Peyer's patch (tissue), 4 donors: ENCODE measurements at regions not wholly inside any gene's neighbourhood (a gene's known extent, or its start where the extent isn't known, plus 50 kb on each side); places are given as distances from the start of the nearest gene placed in this dataset.
A peak's percentile ranks its signal among the peaks of the same experiment; 100 is the strongest.

ENCODE experiments used
- POLR2A ChIP-seq, 2 donors: fragments of 450-650 bp; IDR thresholded peaks; one replicate each; pipeline ENCODE4 v1.5.1; 2017; ENCODE audit warnings: antibody characterized with exemption in 2 of 2, mild to moderate bottlenecking in 2 of 2, moderate library complexity in 2 of 2
- TF ChIP-seq, protein P1 (sequence below), 6 experiments: fragments of 450-650 bp in 4 of 6; fragments of 200-600 bp in 2 of 6; sonication (generic) in 1 of 6; IDR thresholded peaks; one replicate each; pipeline ENCODE4 v1.5.1; 2017 to 2019; ENCODE audit warnings: antibody characterized with exemption in 6 of 6, mild to moderate bottlenecking in 3 of 6, moderate library complexity in 1 of 6

DNA sequence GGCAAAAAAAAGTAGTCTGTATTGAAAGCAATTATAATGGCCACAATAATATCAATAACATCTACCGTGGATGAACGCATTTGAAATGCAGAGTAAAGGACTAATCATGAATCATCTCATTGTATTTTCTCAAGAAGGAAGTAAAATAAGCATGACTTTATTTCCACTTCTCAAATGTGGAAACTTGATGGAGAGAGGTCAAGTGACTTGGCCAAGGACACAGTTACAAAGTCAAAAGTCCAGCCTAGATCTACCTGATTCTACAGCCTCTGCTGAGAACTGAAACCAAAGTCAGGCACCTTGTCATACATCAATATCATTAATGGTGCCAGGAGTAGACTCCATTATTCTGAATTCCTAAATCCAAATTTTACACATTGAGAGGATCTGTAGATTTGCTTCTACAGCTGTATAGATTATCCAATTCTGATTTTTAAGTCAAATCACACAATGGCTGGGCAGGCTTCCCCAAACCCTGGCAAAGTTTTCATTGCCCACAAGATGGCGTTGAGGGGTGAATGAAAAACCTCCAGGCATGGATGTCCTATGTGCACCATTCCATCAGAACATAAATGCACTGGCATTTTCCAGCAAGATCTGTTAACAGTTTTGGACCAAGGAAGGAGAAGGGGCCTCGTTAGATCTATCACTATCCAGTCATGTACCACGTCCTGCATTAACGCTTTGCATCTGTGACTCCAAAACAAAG, 423.1 kb downstream of the MAFB start:
- TF ChIP-seq, protein P1, sequence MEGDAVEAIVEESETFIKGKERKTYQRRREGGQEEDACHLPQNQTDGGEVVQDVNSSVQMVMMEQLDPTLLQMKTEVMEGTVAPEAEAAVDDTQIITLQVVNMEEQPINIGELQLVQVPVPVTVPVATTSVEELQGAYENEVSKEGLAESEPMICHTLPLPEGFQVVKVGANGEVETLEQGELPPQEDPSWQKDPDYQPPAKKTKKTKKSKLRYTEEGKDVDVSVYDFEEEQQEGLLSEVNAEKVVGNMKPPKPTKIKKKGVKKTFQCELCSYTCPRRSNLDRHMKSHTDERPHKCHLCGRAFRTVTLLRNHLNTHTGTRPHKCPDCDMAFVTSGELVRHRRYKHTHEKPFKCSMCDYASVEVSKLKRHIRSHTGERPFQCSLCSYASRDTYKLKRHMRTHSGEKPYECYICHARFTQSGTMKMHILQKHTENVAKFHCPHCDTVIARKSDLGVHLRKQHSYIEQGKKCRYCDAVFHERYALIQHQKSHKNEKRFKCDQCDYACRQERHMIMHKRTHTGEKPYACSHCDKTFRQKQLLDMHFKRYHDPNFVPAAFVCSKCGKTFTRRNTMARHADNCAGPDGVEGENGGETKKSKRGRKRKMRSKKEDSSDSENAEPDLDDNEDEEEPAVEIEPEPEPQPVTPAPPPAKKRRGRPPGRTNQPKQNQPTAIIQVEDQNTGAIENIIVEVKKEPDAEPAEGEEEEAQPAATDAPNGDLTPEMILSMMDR (IDR thresholded peaks at IDR 0.05), result peak in 4 of 6 experiments; percentile 15 to 57 (median 48)
- TF ChIP-seq POLR2A (IDR thresholded peaks at IDR 0.05), result no peak
